Suprapubic skin (tissue), 3 donors: ENCODE measurements at regions not wholly inside any gene's neighbourhood (a gene's known extent, or its start where the extent isn't known, plus 50 kb on each side); places are given as distances from the start of the nearest gene placed in this dataset.

ENCODE experiments used
- CTCF ChIP-seq, 2 donors: fragments of 200-600 bp in 1 of 2; fragments of 450-650 bp in 1 of 2; sonication (generic) in 1 of 2; IDR thresholded peaks; one replicate each; pipeline ENCODE4 v1.5.1; 2016 to 2019; ENCODE audit warnings: antibody characterized with exemption in 2 of 2, mild to moderate bottlenecking in 1 of 2, moderate library complexity in 1 of 2
- EP300 ChIP-seq: sonication (generic); formaldehyde crosslinking; IDR thresholded peaks from one replicate; pipeline ENCODE4 v1.6.1; 2017; ENCODE audit warnings: antibody characterized with exemption

DNA sequence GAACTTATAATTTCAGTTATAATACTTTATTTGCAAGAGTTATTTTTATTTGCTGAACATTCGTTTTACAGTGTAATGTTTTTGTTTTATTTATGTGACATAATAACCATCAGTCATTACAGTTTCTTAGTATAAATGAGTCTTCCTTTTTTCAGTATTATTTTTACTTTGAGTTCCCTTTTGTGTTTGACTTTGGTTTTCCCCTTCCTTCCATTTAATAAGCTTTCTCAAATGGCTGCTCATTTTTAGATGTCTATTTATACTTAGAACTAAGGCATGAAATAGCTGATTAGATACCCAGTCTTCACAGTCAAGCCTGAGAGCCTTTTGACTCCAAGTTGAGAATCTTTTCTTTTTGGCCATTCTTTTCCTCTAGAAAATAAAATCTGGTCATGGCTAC is 404.5 kb downstream of the LRFN5 start:
- no peak for TF ChIP-seq CTCF (IDR thresholded peaks at IDR 0.05)
- TF ChIP-seq EP300, result no peak
